DOHH2 (cell line): ENCODE measurements at regions not wholly inside any gene's neighbourhood (a gene's known extent, or its start where the extent isn't known, plus 50 kb on each side); places are given as distances from the start of the nearest gene placed in this dataset.

ENCODE experiments used
- H3F3A ChIP-seq: fragments of 200-600 bp; sonication (generic), shearing (Covaris generic); 2 replicates; pipeline ENCODE4 v1.6.0; 2016; ENCODE audit warnings: antibody characterized with exemption, mild to moderate bottlenecking; ENCODE audit not compliant: control insufficient read depth, insufficient read depth
- H3K27ac ChIP-seq: fragments of 200-600 bp; sonication (generic); 2 replicates; pipeline ENCODE4 v1.5.1; 2014; ENCODE audit warnings: low read depth, mild to moderate bottlenecking, low read length, moderate library complexity
- H3K27me3 ChIP-seq: fragments of 200-600 bp; sonication (generic); 2 replicates; pipeline ENCODE4 v1.6.1; 2014; ENCODE audit warnings: mild to moderate bottlenecking, low read length, mixed read lengths; ENCODE audit not compliant: control insufficient read depth
- H3K36me3 ChIP-seq: fragments of 200-600 bp; sonication (generic); 2 replicates; pipeline ENCODE4 v1.6.1; 2014; ENCODE audit warnings: mild to moderate bottlenecking, low read length, moderate library complexity, mixed read lengths; ENCODE audit not compliant: control insufficient read depth
- H3K4me1 ChIP-seq: fragments of 200-600 bp; sonication (generic); 2 replicates; pipeline ENCODE4 v1.6.1; 2014; ENCODE audit warnings: mild to moderate bottlenecking, low read length, mixed read lengths; ENCODE audit not compliant: control insufficient read depth
- H3K4me2 ChIP-seq: fragments of 200-600 bp; sonication (generic); 2 replicates; pipeline ENCODE4 v1.6.0; 2014; ENCODE audit warnings: mild to moderate bottlenecking, low read length, moderate library complexity
- H3K4me3 ChIP-seq: fragments of 200-600 bp; sonication (generic); 2 replicates; pipeline ENCODE4 v1.5.1; 2014; ENCODE audit warnings: mild to moderate bottlenecking, low read length, mixed read lengths
- H3K79me2 ChIP-seq: fragments of 200-600 bp; sonication (generic); 2 replicates; pipeline ENCODE4 v1.6.1; 2014; ENCODE audit warnings: mild to moderate bottlenecking, low read length, mixed read lengths; ENCODE audit not compliant: control insufficient read depth
- H3K9me2 ChIP-seq: fragments of 200-600 bp; sonication (generic); replicated peaks from 2 replicates; pipeline ENCODE4 v1.6.1; 2014; ENCODE audit warnings: mild to moderate bottlenecking, low read length, mixed read lengths; ENCODE audit not compliant: control insufficient read depth
- H3K9me3 ChIP-seq: fragments of 200-600 bp; sonication (generic); 2 replicates; pipeline ENCODE4 v1.6.1; 2014; ENCODE audit warnings: antibody characterized with exemption, low read length, mixed read lengths; ENCODE audit not compliant: control insufficient read depth, insufficient read depth
- H4K20me1 ChIP-seq: fragments of 200-600 bp; sonication (generic); 2 replicates; pipeline ENCODE4 v1.6.0; 2014; ENCODE audit warnings: low read depth, mild to moderate bottlenecking, antibody characterized with exemption, low read length, moderate library complexity; ENCODE audit not compliant: control insufficient read depth, insufficient read depth
- EZH2phosphoT487 ChIP-seq: fragments of 200-600 bp; sonication (generic); IDR thresholded peaks from 2 replicates; pipeline ENCODE4 v1.6.1; 2017; ENCODE audit warnings: borderline replicate concordance, mild to moderate bottlenecking, antibody characterized with exemption, low read length, moderate library complexity, mixed read lengths
- TF ChIP-seq, protein P1 (sequence below): fragments of 200-600 bp; sonication (generic); IDR thresholded peaks from one replicate; pipeline ENCODE4 v1.5.1; 2014; ENCODE audit warnings: antibody characterized with exemption, mild to moderate bottlenecking, low read depth, low read length; ENCODE audit not compliant: poor library complexity, severe bottlenecking

DNA sequence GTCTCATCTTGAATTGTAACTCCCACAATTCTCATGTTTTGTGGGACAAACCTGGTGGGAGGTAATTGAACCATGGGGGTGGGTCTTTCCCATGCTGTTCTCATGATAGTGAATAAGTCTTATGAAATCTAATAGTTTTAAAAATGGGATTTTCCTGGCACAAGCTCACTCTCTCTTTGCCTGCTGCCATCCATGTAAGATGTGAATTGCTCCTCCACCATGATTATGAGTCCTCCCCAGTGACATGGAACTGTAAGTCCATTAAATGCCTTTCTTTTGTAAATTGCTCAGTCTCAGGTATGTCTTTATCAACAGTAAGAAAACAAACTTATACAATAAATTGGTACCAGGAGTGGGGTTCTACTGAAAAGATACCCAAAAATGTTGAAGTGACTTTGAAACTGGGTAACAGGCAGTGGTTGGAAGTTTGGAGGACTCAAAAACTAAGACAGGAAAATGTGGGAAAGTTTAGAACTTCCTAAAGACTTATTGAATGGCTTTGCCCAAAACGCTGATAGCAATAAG is 601.4 kb downstream of the ZEB2 start:
- Histone ChIP-seq H3K27ac (no peak overlapping the region), H3K4me3 (no peak overlapping the region), H4K20me1 (no peaks in the 10 kb centered on the region), H3K9me2 (no peaks in the 10 kb centered on the region), H3F3A (no peaks in the 10 kb centered on the region), H3K27me3 (no peaks in the 10 kb centered on the region), H3K4me1 (no peaks in the 10 kb centered on the region), H3K4me2 (no peak overlapping the region), H3K9me3 (peaks cover 15% of the 10 kb centered on the region), H3K79me2 (no peaks in the 10 kb centered on the region), H3K36me3 (no peaks in the 10 kb centered on the region)
- TF ChIP-seq, protein P1, sequence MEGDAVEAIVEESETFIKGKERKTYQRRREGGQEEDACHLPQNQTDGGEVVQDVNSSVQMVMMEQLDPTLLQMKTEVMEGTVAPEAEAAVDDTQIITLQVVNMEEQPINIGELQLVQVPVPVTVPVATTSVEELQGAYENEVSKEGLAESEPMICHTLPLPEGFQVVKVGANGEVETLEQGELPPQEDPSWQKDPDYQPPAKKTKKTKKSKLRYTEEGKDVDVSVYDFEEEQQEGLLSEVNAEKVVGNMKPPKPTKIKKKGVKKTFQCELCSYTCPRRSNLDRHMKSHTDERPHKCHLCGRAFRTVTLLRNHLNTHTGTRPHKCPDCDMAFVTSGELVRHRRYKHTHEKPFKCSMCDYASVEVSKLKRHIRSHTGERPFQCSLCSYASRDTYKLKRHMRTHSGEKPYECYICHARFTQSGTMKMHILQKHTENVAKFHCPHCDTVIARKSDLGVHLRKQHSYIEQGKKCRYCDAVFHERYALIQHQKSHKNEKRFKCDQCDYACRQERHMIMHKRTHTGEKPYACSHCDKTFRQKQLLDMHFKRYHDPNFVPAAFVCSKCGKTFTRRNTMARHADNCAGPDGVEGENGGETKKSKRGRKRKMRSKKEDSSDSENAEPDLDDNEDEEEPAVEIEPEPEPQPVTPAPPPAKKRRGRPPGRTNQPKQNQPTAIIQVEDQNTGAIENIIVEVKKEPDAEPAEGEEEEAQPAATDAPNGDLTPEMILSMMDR: no peak
- TF ChIP-seq EZH2phosphoT487: no peak

DNA sequence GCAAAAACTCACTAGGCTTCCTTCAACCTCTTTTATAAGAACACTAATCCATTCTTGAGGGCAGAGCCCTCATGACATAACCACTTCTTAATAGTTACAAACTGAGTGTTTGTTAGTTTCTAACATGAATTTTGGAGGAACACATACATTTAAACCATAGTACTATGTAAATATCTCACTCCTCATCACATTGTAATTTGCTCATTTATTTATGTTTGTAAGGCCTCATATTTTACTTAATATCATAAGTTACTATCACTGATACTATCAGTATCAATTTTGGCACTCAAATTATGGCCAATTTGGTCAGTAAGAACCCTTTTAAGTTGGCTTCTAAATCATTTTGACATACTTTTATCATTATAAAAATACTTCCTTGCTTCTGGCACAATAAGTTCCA is 603.1 kb downstream of the ZEB2 start:
- H4K20me1 ChIP-seq: no peaks in the 10 kb centered on the region
- no peaks in the 10 kb centered on the region for H3K27me3 ChIP-seq
- no peak overlapping the region for H3K4me2 ChIP-seq
- no peak overlapping the region for H3K27ac ChIP-seq
- H3K36me3 ChIP-seq: no peaks in the 10 kb centered on the region
- H3K4me1 ChIP-seq: no peaks in the 10 kb centered on the region
- no peaks in the 10 kb centered on the region for H3F3A ChIP-seq
- peaks cover 15% of the 10 kb centered on the region for H3K9me3 ChIP-seq
- no peaks in the 10 kb centered on the region for H3K9me2 ChIP-seq
- TF ChIP-seq EZH2phosphoT487: no peak
- TF ChIP-seq, protein P1: no peak
- no peaks in the 10 kb centered on the region for H3K79me2 ChIP-seq
- no peak overlapping the region for H3K4me3 ChIP-seq

DNA sequence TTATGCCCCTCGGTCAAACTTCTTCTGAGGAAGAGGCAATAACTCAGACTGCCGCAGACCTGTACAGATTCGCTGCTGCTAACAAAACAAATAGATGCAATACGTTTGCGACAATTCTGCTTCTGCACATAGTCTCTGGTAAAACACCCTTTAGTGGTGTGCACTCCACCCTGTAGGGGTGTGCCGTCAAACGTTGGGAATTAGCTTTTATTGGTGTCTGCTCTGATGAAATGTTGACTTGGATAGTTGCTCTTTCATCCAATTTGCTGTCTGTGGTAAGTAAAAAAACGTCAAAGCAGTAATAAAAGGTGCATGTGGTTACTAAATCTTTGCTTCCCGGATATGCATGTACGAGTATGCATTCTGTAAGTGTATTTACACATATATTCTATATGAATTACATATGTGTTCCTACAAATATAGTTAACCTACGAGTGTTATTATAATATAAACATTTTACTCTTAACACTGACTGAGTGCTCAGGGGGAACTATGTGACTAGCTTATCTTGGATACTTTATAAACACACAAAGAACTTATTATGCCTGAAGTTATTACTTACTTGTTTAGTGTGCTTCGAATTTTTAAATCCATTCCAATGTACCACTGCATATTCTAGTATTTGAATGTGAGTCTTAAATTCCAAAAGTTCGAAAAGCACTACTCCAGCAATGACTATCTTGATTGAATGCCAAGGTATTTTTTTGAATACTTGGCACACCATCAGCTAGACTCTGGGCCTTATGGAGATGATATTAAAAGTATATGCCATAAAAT is 610.2 kb downstream of the ZEB2 start:
- Histone ChIP-seq H3F3A (no peaks in the 10 kb centered on the region), H3K9me2 (no peaks in the 10 kb centered on the region), H3K27me3 (no peaks in the 10 kb centered on the region), H3K4me1 (no peaks in the 10 kb centered on the region), H3K79me2 (no peaks in the 10 kb centered on the region), H3K4me2 (no peak overlapping the region), H4K20me1 (no peaks in the 10 kb centered on the region), H3K4me3 (no peak overlapping the region), H3K36me3 (no peaks in the 10 kb centered on the region), H3K9me3 (no peaks in the 10 kb centered on the region), H3K27ac (no peak overlapping the region)
- TF ChIP-seq, protein P1: no peak
- no peak for TF ChIP-seq EZH2phosphoT487
